HG02798 (cell line): ENCODE measurements at regions not wholly inside any gene's neighbourhood (a gene's known extent, or its start where the extent isn't known, plus 50 kb on each side); places are given as distances from the start of the nearest gene placed in this dataset.
"Not testable (repeated sequence)": the region's sequence is repeated elsewhere in the genome, so short reads cannot be mapped to it uniquely, and the experiment has no call there.

ENCODE experiments used
- ATAC-seq: cut with Tn5 transposase; IDR thresholded peaks from one replicate; pipeline ENCODE4 v1.9.1; 2021; ENCODE audit warnings: mild to moderate bottlenecking; ENCODE audit not compliant: unreplicated experiment, poor library complexity

DNA sequence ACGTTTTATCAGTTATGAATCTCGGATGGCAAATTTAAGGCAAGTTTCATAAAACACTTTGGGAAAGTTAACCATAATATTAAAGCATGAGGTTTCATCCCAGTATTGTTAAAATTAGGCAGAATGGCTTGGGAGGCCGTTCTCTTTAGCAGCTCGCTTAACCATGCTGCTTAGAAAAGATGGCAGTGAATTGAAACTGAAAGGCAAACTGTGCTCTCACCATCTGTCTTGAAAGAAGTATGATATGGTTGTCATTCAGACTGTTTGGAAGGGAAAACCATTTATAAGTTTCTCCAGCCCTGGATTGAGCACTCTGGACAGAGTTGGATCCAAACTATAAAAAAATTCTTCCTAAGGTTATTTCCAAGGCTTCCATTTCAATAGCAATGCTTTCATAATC, 332.3 kb upstream of the SUCLG2 start:
- no peak for ATAC-seq

DNA sequence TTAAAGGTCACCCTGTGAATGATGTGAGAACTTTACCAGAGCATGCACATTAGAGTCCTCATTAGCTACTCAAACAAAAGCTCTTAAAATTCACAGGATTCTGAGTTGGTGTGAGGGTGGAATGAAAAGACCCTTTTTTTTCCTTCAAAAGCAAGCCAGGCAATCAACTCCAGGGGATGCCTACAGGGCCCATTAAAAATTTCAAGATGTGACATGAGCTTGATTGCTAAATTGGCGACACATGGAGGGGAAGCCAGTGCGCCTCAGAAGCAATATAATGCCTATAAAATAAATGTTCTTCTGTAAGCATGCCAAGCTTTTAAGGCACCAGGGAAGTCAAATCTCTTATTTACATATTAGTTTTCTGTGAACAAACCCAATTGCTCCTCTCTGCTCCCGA, 328.8 kb upstream of the SUCLG2 start:
- no peak for ATAC-seq

DNA sequence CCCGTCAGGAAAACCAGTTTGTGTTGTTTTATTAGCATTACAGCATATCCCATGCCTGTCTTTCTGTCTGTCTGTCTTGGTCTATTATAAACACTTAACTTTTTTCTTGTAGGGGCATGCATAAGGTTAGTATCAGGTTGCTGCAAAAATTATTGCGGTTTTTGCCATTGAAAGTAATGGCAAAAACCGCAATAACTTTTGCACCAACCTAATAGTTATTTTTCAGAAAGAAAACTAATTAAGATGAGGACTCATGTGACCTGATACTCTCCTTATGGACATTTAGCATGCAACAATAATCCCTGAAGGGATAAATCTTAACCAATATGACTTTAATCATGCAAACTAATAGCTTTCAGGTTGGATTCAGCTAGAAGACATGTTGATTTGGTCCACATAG, 326.7 kb upstream of the SUCLG2 start:
- no peak for ATAC-seq

DNA sequence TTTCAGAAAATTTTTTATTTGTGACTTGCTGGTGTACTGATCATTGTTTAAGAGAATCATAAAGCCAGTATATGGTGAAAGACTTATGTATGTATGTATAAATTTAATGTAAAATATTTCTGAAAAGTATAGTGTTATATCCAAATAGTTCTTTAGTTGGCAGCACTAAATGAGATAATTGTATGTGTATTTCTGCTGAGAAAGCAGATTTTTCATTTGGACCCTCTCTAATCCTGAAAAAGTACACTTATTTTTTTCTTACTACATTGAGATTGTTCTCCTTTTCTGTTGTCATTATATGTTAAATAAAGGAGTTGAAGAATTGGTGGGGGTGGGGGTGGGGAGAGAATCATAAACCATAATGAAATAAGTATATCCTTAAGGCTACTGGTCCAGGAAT, 324.9 kb upstream of the SUCLG2 start:
- ATAC-seq = no peak

DNA sequence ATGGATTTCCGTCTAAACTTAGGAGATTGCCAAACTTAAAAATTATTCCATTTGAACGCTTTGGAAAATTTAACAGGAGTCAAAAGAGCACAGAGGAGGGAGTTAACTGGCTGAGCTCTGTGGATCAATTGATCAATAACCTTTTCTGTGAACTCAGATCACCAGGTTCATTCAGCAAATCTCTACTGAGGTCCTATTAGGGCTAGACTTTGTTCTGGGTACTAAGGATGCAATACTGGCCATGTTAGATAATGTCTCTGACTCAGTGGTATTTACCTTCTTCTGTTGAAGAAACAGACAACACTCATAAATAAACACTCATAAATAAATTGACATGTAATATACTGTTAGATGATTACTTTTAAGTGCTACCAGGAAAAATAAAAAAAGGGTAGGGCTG, 323.4 kb upstream of the SUCLG2 start:
- no peak for ATAC-seq

DNA sequence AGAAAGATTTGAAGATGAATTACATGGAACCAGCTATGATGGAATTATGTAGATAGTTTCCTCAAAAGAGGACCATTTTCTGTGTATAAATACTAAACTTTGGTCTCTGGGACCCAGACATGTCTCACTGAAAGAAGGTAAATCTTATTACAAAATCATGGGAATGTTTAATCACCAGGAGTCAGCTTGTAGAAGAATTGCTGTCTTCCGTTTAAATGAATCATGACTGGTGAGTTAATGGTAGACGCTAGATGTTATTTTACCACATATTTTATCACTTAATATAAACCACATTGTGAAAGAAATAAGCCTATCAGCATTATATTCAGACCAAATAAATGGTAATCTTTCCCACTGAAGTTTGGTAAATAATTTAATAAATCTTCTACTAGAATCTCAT, 322.3 kb upstream of the SUCLG2 start:
- no peak for ATAC-seq

DNA sequence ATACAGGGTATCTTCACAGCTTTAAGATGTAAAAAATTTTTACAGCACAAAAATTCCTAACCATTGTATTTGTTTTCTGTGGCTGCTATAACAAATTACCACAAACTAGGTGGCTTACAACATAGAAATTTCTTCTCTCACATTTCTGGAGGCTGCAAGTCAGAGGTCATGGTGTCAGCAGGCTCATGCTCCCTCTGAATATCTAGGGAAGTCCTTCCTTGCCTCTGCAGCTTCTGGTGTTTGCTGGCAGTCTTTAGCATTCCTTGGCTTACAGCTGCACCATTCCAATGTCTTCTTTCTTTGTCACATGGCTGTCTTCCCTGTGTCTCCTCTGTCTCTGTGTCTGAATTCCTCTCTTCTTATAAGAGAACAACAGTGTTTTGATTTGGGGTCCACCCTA, 310.2 kb upstream of the SUCLG2 start:
- ATAC-seq = no peak

DNA sequence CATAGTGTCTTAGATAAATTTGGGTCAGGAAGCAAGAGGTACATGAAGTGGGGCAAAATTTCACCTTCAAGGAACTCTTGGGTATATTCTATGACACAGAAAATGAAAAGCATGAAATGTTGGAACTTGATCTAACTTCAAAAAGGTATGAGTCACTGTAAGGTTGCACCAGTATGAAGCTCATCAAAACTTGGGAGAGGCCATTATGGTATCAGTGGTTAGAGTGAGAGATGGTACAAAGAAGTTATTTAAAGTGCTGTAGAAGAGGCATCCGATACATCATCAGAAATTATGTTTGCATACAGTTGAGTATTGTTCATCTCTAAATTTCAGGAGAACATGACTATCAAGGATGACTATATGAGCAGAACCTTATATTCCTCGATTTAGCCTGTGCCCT, 302.9 kb upstream of the SUCLG2 start:
- no peak for ATAC-seq

DNA sequence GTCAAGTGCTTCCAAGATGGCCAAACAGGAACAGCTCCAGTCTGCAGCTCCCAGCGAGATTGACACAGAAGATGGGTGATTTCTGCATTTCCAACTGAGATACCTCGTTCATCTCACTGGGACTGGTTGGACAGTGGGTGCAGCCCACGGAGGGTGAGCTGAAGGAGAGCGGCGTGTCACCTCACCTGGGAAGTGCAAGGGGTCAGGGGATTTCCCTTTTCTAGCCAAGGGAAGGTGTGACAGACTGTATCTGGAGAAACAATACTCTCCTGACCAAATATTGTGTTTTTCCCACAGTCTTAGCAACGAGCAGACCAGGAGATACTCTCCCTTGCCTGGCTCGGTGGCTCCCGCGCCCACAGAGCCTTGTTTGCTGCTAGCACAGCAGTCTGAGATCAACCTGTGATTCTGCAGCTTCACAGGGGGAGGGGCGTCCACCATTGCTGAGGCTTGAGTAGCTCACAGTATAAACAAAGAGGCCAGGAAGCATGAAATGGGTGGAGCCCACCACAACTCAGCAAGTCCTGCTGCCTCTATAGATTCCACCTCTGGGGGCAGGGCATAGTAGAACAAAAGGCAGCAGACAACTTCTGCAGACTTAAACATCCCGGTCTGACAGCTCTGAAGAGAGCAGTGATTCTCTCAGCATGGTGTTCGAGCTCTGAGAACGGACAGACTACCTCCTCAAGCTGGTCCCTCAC, 293.5 kb upstream of the SUCLG2 start:
- ATAC-seq = no peak

DNA sequence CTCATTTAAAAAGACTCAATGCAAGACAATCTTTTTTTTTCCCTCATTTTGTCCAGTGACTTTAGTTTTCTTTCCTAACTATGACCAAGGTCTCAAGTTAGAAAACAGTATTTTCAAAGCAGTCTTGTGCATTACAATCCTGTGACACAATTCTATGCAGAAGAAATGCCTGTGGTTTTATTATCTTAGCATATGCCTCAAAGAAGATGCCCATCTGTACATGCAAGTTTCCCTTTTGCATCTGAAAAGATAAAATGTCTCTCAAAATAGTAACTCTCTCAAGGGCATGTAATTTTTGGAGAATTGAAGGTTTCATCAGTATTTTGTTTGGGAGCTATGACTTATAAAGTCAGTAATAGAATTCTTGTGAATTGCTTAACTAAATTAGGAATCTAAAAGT, 292.0 kb upstream of the SUCLG2 start:
- ATAC-seq = no peak

DNA sequence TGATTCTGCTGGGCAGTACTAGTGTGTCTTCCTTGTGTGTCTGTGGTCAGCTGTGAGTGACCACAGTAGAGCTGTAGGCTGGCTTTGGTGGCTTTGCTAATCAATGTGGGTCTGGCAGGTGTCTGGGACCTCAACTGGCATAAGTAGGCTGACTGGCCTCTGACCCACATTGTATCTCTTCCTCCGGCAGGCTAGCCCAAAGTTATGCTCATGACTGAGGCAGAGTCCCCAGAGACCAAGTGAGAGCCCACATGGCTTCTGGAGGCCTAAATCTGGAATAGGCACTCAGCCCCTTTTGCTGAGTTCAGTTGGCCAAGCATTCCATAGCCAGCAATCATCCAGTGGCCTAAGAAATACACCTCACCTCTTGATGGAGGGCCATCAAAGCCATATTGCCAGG, 289.1 kb upstream of the SUCLG2 start:
- no peak for ATAC-seq

DNA sequence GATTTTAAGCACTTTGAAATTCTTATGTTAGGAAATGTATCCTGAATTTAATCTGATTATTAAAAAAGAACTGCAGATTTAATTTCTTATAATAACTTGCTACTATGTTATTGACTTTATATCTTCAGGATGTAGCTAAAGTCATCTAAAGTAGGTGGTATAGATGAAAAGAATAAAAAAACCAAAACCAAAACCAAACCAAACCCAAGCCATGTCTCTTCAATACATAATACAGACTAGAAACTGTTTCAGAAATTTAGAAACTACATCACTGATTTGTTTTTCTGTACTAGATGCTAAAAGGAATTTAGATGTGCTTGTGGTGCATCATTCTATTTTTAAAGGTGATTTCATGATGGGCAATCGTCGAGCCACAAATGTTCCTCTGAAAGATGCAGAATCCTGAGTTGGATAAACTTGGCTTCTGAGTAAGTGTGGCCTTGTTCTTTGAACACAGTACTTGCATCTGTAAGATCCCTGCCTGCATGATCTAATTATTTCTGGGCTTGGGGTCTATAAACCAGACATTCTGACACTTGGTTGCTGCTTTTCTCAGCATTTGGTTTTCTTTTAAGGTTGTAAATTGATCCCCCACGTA, 287.1 kb upstream of the SUCLG2 start:
- ATAC-seq = no peak

DNA sequence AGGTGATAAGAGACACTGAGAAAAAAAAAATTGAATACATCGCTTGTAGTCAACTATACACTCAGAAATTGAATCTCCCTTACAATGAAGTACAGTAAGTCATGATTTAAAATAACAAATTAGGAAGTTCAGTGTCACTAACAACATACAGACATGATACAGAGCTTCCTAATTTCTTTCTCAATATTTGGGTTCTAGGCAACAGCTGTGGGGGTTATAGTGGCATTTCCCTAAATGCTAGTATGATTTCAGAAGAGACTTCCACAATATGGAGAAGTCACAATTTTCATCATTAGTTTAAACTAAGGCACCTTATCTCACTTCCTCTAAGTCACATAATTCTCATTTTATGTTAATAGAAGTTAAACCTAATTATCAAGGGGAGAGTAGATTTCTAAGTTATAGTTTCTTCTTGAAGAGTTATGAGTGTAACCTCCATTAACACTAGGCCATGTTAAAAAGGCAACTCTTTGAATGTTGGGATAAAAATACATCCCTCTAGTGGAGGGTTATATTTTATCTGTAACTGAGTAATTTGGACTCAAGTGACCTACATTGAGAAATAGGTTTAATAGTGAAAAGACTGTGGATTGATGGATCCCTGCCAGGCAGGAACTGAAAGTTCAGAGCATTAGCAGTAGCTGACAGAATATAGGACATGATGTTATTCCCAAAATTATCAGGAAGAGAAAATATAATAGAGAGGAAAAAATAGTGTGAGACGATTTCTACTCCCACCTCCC, 286.0 kb upstream of the SUCLG2 start:
- ATAC-seq = no peak

DNA sequence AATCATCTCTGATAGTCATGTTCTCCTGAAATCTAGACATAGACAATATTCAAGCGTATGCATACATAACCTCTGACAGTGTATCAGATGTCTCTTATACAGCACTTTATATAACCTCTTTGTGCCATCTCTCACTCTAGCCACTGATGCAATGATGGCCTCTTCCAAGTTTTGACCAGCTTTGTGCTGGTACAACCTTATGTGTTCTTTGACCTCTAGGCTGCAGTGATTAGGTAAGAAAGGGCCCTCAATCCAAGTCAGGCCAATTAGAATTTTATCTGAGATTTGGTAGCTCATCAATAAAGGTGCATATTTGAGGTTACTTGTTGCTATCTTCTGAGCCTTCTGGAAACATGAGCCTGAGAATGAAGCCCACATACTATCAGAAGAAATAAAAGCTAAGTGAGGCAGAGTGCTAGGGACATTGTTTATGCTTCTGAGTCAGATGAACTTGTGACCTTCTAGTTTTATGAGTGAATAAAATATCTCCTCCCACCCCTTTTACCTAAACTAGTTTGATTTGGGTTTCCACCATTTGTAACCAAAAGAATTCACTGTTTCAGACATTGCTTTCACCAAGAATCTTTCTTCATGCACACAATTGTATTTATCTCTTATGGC, 283.2 kb upstream of the SUCLG2 start:
- no peak for ATAC-seq

DNA sequence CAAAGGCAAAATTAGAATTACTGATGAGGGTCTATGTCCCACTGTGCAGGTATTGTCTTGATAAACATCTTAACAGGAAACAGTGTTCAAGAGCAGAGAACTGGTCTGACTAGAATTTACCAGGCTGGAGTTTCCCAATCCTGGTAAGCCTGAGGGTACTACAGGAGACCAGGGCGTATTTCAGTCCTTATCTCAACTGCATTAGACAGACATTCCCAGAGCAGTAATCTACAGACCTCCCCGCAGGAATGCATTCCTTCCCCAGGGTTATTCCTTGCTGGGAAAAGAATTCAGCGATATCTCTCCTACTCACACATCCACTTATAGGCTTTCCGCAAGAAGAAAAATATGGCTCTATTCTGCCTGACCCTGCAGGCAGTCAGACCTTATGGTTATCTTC, 276.0 kb upstream of the SUCLG2 start:
- not testable (repeated sequence) for ATAC-seq

DNA sequence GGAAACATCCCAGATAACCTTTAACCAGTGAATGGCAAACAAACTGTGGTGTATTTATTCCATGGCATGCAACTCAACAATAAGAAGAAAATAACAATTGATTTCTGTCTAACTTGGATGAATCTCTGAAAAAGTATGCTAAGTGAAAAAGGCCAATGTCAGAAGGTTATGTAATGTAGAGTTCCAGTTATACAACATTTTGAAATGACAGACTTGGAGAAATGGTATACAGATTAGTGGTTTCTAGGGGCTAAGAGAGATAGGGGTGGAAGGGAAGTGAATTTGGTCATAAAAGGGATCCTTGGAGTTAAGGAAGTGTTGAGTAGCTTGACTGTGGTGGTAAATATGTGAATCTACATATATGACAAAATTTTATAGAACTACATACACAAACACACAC, 269.4 kb upstream of the SUCLG2 start:
- no peak for ATAC-seq

DNA sequence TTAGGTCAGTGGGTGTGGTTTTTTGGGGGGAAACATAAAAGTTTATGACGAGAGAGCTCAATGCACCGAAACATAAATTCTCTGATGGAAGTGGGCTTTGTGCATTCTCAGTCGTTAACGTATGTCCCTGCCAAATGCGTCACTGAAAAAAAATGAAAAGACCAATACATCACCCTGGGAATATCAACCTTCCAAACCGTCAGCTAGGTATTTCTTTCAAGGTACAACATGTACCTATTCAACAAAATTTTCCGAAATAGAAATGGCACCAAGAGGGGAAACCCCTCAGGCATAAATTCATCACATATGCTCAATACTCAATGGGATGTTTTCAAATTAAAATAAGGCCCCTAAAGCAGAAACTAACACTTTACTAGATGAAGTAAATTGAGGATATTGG, 266.6 kb upstream of the SUCLG2 start:
- ATAC-seq = no peak

DNA sequence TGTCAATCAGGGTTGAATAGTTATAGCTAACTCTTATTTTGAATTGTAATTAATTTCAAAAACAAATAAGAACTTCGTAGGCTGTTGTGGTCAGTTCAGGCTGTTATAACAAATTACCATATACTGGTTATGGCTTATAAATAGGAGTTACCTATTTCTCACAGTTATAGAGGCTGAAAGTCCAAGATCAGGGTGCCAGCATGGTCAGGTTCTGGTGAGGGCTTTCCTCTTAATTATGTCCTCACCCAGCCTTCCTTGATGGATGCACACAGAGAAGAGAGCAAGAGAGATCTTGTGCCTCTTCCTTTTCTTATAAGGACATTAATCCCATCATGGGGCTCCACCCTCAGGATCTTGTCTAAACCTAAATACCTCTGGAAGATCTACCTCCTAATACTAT, 265.9 kb upstream of the SUCLG2 start:
- ATAC-seq = no peak

DNA sequence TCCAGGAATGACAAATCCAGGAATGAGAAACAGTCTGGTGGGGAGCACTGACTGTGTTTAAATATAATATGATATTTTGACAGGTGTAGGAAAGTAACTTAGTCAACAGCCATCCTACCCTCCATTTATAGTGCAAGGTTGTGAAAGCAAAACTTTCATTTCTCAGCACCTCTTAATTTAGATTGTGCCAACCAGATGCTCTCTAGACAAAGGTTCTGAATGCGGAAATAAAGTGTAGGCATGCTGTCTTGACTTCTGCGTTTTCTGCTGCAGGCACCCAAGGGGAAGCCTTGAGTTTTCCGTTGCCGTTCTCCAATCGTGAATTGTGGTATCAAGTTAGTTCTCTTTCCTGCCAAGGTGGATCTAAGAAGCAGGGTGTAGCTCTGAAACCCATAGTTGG, 261.9 kb upstream of the SUCLG2 start:
- peak; percentile 57 for ATAC-seq

DNA sequence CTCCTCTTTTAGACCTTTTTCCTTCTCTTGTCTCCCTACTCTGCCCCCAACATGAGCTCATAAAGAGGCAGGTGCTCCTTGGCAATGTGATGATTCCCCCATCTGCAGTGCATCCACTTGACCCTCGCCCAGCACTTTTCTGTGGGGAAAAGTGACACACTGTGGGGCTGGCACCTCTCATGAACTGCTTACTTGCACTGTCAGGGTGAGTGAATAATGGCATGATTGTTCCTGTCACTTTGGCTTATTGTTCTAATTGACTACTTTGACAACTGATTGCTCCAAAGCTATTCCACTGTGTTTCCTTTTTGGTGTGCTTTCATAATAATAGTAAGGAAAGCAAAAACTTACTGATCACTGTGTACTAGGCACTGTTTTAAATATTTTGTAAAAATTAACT, 253.3 kb upstream of the SUCLG2 start:
- no peak for ATAC-seq

DNA sequence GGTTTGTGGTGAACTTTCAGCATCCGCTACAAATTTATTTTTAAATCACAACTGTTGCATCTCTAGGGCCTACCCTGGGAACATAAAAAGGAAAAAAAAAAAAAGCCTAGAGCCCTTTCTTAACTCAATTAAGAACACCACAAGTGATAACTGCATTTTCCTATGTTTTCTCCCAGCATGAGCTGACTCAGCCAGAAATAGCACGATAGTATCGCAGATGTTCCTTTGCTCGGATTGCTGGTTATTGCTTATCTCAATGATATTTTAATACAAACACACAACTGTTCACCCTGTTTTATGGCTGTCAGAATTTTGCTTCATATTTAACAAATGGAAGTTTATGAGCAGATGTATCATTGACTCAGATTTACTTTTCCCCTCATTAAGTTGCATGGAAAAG, 251.8 kb upstream of the SUCLG2 start:
- no peak for ATAC-seq
